ENCODE measurements at regions not wholly inside any gene's neighbourhood (a gene's known extent, or its start where the extent isn't known, plus 50 kb on each side); places are given as distances from the start of the nearest gene placed in this dataset.

GRCh38 chrX:126064901-126065541 is 101.1 kb downstream of the DCAF12L2 start:
- H3K27me3 Mint-ChIP-seq (ENCODE audit: low read depth) = no peaks in the 10 kb centered on the region
- H3K36me3 Mint-ChIP-seq (ENCODE audit: low read depth) = no peaks in the 10 kb centered on the region
- H3K9me3 Mint-ChIP-seq = peaks cover 5% of the 10 kb centered on the region
- H3K4me3 Mint-ChIP-seq = no peak overlapping the region
- TF ChIP-seq, protein P1, sequence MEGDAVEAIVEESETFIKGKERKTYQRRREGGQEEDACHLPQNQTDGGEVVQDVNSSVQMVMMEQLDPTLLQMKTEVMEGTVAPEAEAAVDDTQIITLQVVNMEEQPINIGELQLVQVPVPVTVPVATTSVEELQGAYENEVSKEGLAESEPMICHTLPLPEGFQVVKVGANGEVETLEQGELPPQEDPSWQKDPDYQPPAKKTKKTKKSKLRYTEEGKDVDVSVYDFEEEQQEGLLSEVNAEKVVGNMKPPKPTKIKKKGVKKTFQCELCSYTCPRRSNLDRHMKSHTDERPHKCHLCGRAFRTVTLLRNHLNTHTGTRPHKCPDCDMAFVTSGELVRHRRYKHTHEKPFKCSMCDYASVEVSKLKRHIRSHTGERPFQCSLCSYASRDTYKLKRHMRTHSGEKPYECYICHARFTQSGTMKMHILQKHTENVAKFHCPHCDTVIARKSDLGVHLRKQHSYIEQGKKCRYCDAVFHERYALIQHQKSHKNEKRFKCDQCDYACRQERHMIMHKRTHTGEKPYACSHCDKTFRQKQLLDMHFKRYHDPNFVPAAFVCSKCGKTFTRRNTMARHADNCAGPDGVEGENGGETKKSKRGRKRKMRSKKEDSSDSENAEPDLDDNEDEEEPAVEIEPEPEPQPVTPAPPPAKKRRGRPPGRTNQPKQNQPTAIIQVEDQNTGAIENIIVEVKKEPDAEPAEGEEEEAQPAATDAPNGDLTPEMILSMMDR (conservative IDR thresholded peaks at IDR 0.05) = no peak
- H3K4me1 Mint-ChIP-seq = no peaks in the 10 kb centered on the region
- H3K27ac Mint-ChIP-seq (ENCODE audit: unreplicated experiment) = no peak overlapping the region
- no peak for DNase-seq (ENCODE audit: low read depth, low spot score)

GRCh38 chrX:126065901-126066660 is 100.0 kb downstream of the DCAF12L2 start:
- DNase-seq (ENCODE audit: low read depth, low spot score) = no peak
- TF ChIP-seq, protein P1 (conservative IDR thresholded peaks at IDR 0.05) = no peak
- Mint-ChIP-seq H3K4me3 (no peak overlapping the region), H3K27me3 (ENCODE audit: low read depth) (no peaks in the 10 kb centered on the region), H3K9me3 (peaks cover 5% of the 10 kb centered on the region), H3K4me1 (no peaks in the 10 kb centered on the region), H3K36me3 (ENCODE audit: low read depth) (no peaks in the 10 kb centered on the region), H3K27ac (ENCODE audit: unreplicated experiment) (no peak overlapping the region)
